ENCODE measurements at regions not wholly inside any gene's neighbourhood (a gene's known extent, or its start where the extent isn't known, plus 50 kb on each side); places are given as distances from the start of the nearest gene placed in this dataset.
"Not testable (repeated sequence)": the region's sequence is repeated elsewhere in the genome, so short reads cannot be mapped to it uniquely, and the experiment has no call there.

DNA sequence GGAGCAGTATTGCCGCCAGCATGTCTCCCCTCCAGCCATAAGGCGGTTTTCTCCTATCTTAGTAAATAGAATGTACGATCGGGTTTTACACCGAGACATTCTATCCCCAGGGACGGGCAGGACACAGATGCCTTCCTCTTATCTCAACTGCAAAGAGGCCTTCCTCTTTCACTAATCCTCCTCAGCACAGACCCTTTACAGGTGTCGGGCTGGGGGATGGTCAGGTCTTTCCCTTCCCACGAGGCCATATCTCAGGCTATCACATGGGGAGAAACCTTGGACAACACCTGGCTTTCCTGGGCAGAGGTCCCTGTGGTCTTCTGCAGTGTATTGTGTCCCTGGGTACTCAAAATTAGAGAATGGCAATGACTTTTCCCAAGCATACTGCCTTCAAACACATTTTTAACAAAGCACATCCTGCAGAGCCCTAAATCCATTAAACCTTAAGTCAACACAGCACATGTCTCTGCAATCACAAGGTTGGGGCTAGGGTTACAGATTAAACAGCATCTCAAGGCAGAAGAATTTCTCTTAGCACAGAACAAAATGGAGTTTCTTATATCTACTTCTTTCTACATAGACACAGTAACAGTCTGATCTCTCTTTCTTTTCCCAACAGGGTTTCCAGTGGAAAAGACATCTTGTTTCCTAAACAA lies 59.5 kb downstream of the CTSL start:
- TF ChIP-seq, protein P1, sequence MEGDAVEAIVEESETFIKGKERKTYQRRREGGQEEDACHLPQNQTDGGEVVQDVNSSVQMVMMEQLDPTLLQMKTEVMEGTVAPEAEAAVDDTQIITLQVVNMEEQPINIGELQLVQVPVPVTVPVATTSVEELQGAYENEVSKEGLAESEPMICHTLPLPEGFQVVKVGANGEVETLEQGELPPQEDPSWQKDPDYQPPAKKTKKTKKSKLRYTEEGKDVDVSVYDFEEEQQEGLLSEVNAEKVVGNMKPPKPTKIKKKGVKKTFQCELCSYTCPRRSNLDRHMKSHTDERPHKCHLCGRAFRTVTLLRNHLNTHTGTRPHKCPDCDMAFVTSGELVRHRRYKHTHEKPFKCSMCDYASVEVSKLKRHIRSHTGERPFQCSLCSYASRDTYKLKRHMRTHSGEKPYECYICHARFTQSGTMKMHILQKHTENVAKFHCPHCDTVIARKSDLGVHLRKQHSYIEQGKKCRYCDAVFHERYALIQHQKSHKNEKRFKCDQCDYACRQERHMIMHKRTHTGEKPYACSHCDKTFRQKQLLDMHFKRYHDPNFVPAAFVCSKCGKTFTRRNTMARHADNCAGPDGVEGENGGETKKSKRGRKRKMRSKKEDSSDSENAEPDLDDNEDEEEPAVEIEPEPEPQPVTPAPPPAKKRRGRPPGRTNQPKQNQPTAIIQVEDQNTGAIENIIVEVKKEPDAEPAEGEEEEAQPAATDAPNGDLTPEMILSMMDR (IDR thresholded peaks at IDR 0.05) = not testable (repeated sequence)
- not testable (repeated sequence) for TF ChIP-seq ZFX (IDR thresholded peaks at IDR 0.05; ENCODE audit: borderline replicate concordance)

Data from 22Rv1 (cell line).